GM19035 (cell line): ENCODE measurements at regions not wholly inside any gene's neighbourhood (a gene's known extent, or its start where the extent isn't known, plus 50 kb on each side); places are given as distances from the start of the nearest gene placed in this dataset.
"Not testable (repeated sequence)": the region's sequence is repeated elsewhere in the genome, so short reads cannot be mapped to it uniquely, and the experiment has no call there.

Experiments
- ATAC-seq: cut with Tn5 transposase; IDR thresholded peaks from one replicate; pipeline ENCODE4 v1.9.1; 2021; ENCODE audit not compliant: unreplicated experiment

DNA sequence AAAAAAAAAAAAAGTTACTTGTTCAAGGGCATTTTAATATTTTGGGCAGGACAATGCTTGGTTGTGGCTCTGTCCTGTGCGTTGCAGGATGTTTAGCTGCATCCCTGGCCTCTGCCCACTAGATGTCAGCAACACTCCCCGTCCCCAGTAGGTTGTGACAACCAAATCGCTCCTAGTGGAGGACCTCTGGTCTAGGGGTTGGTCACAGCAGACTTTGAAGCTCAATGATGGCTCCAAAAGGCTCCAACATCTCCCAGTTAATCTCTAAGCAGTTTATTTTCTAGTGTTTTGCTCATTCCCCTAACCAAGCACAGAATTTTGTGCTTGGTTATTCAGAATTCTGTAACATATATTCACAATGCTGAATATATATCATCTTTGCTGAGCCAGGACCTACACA, 67.0 kb downstream of the CHRNA1 start:
- ATAC-seq, result peak; percentile 95

DNA sequence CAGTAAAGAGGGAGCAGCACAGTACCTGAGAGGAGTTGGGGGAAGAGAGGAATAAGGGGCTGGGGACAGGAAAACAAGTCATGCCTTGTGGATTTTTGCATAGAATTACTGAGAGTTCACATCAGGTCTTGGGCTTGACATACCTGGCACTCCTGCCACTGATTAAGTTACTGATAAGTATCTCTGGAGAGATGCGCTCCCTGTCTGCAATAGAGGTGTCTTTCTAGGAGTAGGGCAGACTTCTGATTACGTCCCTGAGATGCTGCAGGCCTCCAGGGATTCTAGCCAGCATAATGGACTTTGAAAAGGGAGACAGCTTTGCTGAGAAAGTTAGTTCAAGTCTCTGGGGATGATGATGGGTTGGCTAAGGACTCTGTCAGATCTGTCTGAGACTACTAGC, 69.4 kb downstream of the CHRNA1 start:
- ATAC-seq, result no peak

DNA sequence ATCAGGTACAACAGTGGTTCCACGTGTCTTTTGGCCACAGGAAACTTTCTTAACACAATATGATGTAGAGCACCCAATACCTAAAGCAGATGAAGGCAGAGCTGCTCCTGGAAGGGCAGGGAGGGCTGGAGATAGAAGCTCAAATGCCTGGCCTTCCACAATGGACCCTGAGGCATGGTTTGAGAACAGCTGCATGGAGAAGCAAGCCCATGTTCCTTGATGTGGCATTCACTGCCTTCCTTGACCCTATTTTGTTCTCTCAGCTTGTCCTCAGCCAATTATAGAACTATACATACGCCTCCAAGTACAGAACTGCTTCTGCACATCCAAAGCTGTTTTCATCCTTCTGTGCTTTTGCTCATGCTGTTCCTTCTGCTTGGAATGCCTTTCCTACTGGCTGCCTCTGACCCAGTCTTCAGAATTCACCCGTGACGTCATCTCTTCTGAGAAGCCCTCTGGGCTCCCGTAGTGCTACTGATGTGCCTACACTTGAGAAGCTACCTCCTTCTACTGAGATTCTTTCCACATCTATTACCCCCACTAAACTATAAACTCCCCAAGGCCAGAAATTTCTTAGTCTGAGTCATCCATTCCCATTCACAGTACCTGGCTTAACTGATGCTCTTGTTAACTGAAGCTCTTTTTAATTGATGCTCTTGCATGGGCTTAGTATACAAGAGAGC, 69.9 kb downstream of the CHRNA1 start:
- ATAC-seq, result no peak

DNA sequence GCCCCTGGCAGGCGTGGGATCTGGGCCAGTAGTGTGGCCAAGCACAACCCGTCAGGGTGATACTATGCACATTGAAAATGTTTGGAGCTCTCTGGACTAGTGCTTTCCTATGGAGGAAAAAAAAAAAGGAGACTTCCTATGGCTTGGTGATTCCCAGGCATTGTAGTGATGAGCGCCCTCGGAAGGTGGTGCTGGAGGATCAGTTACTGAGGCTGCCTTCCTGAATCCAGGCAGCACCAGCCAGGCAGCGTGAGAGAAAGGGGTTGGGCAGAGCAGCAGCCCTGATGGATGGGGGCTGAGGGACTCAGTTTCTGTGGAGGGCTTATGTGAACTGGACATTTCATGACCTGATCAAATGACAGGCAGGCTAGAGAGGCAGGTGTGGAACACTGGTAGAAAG, 70.9 kb downstream of the CHRNA1 start:
- no peak for ATAC-seq

DNA sequence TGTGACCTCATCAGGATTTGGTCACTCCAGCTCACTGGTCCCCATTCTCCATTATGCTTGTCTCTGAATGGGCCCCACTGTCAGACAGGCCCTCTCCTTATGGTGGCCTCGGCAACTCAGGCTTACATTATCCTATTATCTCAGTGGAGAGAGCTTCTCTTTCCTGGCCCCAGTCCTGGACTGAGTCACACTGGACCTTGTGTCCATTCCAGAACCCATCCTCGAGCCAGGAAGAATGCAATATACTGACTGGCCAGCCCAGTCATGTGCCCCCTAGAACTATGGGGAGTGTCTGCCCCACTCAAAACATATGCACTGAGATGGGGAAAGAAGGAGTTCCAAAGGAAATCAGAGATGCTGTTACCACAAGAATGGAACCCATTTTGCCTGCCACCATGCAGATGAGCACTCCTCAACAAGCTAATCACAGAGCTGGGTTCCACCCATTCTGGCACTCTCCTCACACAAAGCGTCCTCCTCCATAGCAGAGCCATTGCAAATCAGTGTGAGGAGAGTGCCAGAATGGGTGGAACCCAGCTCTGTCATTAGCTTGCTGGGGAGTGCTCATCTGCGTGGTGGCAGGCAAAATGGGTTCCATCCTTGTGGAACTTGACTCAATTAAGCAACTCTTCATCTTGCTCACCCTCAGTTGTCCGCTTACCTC, 71.9 kb downstream of the CHRNA1 start:
- no peak for ATAC-seq

DNA sequence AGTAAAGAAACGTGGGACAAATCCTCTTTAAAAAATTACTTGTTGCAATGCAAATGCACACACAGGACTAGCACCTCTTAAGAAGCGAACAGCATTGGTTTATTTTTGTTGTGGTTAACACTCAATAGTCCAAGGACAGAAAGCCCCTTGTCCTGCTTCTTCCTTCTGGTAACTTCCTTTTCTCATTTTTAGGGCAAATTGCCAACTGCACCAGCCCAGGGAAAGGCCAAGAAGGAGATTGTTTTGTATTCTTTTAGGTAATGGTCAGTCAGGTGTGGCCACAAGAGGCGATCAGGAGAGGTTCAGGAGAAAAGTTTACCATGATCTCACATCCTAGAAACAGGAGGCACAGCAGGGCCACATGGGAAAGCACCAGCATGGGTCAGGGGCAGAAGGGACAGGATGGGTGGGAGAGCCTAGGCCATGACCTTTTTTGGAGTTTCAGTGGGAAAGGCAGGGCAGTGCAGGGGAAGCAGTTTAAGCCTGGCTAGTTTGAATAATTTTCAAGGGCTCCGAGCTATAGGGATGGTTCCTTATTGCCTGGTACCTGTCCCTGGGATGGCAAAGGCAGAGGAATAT, 73.0 kb downstream of the CHRNA1 start:
- no peak for ATAC-seq

DNA sequence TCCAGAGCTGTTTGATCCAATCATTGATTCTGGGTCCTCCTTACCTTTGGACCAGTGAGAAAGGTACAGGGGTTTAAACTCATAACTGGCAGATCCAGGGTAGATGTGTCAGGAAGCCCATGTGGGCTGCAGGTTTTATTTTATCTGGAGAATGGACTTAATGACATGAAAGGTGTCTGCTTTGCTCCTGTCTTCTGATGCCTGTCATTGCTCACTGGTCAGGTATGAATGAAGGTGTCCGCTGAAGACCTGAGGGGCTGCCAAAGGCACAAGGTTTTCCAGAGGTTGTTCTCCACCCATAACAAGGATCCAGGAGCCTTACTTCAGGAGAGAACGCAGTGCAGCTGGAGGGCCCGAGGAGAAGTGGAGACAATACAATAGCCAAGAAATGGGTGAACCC, 74.2 kb downstream of the CHRNA1 start:
- ATAC-seq, result no peak

DNA sequence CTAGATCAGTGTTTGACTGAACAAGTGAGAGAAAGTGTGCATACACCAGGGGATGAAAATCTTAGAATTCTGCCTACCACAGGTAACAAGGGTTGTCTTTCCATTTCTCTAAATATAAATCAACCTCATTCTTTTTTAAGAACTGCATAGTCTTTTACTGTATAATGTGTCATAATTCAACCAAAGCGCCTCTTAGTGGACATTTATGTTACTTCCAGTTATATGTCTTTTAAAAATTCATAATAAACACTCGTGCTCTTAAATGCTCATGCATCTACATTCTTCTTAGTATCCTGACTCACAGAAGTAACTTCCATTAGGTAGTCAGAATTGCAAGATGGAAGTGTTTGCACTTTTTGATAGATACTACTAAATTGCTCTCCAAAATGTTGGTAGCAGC, 76.2 kb downstream of the CHRNA1 start:
- ATAC-seq, result no peak

DNA sequence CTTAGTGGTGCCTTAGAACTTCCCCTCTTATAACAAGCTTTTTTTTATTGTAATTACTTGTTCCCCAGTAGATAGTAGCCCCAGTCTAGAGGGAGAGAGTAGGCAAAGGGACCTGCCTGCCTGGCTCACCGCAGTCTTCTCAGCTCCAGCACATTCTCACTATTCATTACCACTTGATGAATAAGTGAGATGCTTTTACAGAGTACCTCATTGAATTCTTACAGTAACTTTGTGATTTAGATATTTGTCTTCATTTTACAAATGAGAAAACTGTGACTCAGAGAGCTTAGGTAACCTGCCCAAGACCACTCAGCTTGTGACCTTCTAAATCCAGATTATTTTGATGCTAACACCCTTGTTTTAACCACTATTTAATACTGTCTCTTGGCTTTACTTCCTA, 77.8 kb downstream of the CHRNA1 start:
- no peak for ATAC-seq

DNA sequence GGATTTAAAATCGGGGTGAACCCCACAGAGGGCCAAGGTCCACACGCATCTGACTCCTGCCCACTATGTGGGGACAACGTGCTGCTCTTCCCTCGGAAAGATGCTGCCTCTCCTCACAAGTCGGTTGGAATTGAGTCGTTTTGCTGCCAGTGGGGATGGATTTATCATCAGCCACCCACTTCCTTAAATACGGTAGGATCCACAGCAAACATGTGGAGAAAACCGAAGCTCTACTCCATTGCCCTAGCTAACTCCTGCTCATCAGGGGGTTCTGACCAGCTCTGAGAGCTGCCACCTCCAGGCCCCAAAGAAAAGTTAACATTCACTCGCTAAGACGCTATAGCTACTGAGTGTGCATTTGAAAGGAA, 80.9 kb downstream of the CHRNA1 start:
- ATAC-seq, result no peak

DNA sequence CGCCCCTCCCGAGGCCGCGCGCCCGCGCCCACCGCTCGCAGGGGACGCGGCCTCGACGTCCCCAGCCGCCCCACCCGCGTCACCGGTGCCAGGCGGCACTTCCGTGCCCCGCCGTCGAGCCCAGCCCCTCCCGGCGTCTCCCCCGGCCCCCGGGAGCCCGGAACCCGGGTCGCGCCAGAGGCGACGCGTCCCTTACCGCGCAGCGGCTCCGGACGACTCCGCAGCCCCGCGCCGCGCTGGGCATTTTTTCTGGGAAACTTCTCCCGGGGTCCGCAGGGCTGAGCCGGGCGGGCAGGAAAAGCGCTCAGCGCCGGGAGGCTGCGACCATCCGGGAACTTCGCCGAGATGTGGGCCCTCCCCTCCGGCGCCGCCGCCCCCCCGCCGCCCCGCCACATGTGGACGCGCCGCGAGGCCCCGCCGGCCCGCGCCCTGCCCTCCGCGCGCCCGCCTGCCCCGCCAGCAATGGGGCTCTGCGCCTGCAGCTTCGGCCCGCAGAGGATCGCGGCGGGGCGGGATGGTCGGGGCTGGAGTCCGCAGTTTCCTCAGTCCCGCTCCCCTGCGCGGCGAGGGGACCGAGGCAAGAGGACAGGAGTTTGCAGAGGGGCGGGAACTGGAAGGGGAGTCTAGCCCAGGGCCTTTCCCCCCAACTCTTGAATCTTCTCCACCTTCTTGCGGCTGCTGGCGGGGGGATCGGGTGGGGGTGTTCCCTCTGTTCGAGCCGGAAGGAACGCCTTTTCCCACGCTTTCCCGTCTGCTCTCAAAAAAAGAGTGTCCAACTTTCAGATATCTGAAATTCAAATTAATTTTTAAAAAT, 81.5 kb downstream of the CHRNA1 start:
- ATAC-seq, result peak; percentile 56

DNA sequence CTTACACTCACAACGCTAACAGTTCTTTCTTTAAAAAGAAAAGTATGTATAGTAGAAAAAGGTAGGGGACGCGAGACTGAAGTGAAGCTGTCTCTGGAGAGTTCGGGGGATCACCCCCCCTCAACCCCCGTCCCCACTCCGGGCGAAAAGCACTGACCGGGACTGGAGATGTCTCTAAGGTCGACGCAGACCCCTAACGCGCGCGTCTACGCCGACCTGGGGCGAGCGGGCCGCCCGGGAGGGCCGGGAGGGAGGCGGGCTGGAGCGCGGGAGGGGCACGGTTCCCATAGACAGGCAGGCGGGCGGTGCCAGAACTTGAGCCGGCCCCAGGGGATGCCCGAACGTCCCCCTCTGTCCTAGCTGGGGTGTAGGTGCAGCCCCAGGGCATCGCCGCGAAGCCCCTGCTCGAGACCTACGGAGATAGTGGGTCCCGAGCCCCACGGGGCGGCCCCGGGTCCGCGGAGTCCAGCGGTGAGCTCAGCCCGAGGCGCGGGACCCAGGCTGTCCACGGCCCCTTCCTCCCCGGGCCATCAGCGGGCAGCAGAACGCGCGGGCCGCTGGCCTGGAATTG, 82.2 kb downstream of the CHRNA1 start:
- ATAC-seq, result peak; percentile 46

DNA sequence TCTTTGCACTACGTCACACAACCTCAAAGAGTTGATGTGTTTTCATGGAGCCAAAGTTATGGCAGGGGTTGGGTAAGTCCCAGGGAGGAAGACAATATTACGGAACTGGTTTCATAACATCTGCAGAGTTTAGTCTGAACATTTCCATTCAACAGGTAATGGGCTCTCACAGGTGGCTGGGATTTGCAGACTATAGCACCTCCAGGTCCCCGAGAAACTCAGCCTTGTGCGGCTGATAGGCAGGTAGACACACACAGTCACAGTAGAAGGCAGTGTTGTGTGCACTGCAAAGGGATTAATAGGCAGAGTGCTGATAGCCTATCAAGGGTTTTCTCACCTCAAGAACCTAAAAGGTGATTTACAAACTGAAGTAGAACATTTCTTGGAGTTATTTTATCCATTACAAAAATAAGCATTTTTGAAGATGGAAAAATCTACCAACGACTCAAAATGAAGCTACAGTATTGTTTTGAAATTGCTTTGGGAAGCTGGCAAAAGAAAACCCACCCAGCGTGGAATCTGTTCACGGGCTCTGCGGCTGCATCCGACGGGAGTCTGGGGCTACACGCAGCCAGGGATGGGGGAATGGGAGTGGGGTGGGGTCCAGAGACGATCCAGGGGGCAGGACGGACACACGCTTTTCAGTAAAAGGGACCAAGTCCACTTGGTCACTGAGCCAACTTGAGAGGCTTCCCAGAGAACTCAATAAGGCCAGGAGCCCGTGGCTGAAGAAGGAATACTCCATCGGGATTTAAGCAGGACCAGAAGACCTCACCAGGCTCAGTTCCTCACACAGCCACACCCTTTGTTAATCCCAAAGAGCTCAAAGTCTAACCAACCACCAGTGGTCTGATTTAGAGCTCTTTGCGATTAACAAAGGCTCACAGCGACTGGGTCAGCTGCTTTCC, 82.9 kb downstream of the CHRNA1 start:
- ATAC-seq, result no peak

DNA sequence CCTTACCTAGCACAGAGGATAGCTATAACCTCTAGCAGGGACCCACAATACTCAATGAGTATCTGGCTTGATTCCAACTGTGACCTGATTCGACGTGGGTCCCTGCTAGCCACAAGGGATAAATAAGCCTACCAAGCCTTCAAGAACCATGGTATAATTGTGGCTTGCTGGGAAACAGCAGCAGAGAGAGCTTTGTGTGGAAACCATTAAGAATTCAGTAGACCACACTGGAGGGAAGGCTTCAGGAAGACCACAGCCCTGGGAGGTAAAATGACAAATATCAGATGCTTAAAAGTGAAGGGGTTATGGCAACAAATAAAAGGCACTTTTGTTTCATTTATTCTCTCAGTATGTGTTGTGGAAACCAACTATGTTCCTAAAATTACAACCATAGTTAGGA, 82.6 kb upstream of the WIPF1 start:
- ATAC-seq, result no peak

DNA sequence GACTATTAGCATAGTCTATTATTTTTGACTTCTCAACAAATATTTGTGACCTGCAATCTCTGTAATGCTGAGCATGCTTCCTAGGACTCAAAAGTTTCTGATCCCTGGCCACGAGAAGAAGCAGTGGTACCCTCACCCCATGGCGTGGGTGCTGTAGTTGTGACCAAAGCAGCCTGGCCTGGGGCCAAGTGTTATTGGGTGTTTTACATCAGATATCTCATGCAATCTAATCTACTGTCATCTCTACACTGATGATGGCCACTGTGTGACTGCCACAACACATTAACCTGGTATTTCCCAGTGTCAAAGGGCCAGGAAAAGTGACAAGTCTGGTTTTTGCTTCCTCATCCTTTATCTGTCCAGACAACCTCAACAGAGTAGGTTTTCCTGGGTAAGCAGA, 80.8 kb upstream of the WIPF1 start:
- ATAC-seq, result no peak

DNA sequence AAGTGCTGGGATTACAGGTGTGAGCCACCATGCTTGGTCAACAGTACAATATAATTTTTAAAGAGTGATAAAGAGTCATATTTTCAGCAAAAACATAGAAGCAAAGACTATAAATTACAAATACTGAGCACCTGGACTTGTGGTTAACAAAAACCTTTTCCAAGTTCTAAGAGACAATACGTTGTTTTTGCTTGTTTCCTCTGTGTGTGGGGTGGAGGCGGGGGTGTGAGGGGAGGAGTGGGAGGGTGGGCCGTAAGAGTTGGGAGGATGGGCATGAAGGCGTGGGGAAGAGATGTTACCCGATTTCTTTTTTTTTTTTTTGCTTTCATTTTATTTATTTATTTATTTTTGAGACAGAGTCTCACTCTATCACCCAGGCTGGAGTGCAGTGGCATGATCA, 78.0 kb upstream of the WIPF1 start:
- no peak for ATAC-seq

DNA sequence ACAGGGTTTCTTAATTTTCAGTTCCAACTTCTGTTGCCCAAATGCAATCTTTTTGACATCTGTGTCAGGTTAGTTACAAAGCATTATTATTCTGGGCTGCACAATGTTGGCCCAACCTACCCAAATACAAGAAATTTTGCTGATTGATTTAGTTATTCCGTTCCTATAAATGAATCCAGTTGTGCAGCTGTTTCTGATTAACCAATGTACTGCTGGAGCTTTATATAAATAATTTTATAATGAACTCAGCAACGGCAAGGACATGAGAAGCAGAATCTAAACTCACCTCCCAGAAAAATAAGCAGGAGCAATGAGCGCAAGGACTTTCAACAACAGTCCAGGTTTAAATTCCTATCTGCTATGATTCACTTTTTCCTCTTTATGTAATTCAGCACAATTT, 76.3 kb upstream of the WIPF1 start:
- ATAC-seq, result no peak

DNA sequence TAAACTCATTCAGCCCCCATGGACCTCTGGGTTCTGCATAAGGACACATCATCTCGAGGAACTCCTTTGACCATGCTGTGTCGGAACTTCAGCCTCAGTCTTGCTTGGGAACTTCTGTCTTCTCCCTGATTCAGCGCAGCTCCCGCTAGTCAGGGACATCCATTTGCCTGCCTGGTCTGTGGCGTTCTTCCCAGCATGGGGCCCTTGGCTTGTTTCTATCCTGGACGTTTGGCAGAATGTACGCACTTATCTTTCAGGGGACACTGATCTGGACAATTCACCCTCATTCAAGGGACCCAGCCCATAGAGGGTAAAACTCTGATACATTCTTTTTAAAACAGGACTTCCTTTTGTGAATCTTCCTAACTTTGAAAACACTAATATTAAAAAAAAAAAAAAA, 75.8 kb upstream of the WIPF1 start:
- no peak for ATAC-seq

DNA sequence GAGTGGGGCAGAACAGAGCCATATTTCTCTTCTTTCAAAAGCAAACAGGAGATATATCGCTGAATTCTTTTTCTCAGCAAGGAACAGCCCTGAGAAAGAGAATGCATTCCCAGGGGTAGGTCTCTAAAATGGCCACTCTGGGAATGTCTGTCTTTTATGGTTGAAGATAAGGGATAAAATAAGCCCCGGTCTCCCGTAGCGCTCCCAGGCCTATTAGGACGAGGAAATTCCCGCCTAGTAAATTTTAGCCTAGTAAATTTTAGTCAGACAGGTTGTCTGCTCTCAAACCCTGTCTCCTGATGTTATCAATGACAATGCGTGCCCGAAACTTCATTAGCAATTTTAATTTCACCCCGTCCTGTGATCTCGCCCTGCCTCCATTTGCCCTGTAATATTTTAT, 73.9 kb upstream of the WIPF1 start:
- not testable (repeated sequence) for ATAC-seq

DNA sequence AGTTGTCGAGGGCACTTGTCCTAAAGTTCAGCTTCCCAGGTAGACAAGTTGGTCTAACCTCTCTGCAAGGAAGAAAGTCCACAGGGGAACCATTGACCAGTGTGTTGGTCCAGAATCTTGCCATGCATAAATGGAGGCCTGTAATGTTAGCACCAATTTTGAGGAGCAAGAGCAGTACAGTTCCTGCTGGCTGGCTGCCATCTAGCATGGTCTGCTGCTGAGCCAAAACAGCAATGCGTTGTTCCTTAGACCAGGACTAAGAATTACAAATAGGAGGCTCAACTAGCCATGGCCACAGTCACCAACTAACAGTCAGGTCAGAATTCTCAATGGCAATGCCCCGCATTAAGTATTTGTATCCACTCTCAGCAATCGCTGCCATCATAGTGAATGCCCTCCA, 72.8 kb upstream of the WIPF1 start:
- no peak for ATAC-seq

DNA sequence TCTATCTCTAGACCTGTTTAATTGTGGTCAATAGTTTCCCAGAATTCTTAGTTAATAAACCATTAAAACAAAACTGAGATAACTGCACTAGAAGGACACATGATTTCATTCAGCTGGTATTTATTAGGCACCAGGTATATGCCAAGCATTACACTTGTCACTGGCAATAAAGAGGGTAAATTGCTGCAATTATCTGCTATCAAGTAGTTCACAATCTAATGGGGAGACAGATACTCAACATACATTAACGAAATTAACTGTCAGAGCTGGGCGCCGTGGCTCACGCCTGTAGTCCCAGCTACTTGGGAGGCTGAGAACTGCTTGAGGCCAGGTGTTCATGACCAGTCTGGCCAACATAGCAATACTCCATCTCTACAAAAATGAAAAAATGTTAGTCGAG, 71.7 kb upstream of the WIPF1 start:
- no peak for ATAC-seq
